HepG2 (cell line): ENCODE measurements at regions not wholly inside any gene's neighbourhood (a gene's known extent, or its start where the extent isn't known, plus 50 kb on each side); places are given as distances from the start of the nearest gene placed in this dataset.

ENCODE experiments used
- ATAC-seq: fragments of 200-7000 bp; cut with Tn5 transposase; 3 replicates; pipeline ENCODE4 v1.9.1; 2020; ENCODE audit warnings: mild to moderate bottlenecking, moderate library complexity
- BruUV-seq: library from RNA; stranded (reverse); fragments of 400-500 nt; replicated peaks from 2 replicates; lab custom pipeline; 2021; lab: Mats Ljungman, UMichigan
- CTCF ChIA-PET: fragments of 300-600 bp; formaldehyde crosslinking; extraction: SDS; loops from one replicate; lab custom pipeline; 2021; ENCODE audit warnings: low total read pairs, inconsistent platforms, low intra/inter-chr PET ratio; lab: Yijun Ruan, JAX
- POLR2A ChIA-PET: fragments of 350-600 bp; sonication (Branson Sonifier 250); formaldehyde crosslinking; loops from one replicate; lab custom pipeline; 2020; ENCODE audit warnings: antibody characterized with exemption, inconsistent platforms; lab: Yijun Ruan, JAX
- DNase-seq: peaks from one replicate; pipeline ENCODE4 v3.0.0-alpha.2; 2015; ENCODE audit warnings: low spot score
- FAIRE-seq: peaks from 3 replicates; lab custom pipeline; 2011; peaks lifted over from hg19 to GRCh38; lab: Jason Lieb, UNC
- H2AFZ ChIP-seq: one replicate; pipeline ENCODE4 v1.6.1; 2011; ENCODE audit warnings: low read length, inconsistent platforms
- H3K27ac ChIP-seq: fragments of 300-600 bp; 3 replicates; pipeline ENCODE4 v1.8.0; 2011; ENCODE audit warnings: mixed run types, mild to moderate bottlenecking, mixed read lengths, low read length, inconsistent platforms; ENCODE audit not compliant: insufficient read depth; ENCODE audit errors: extremely low read length
- H3K27me3 ChIP-seq, 2 experiments: fragments of 200-600 bp in 1 of 2; 2 replicates in 1 of 2; 3 replicates in 1 of 2; pipeline versions ENCODE4 v1.6.0 to v1.8.0; 2011; ENCODE audit warnings: low read length in 2 of 2, mild to moderate bottlenecking in 2 of 2, moderate library complexity in 2 of 2, inconsistent platforms in 1 of 2; ENCODE audit not compliant: insufficient read depth in 2 of 2, control insufficient read depth in 1 of 2
- H3K36me3 ChIP-seq, 2 experiments: fragments of 200-600 bp in 1 of 2; replicated peaks in 1 of 2; 2 replicates in 1 of 2; 3 replicates in 1 of 2; pipeline versions ENCODE4 v1.5.1 to v1.8.0; 2011; ENCODE audit warnings: low read length in 2 of 2, inconsistent platforms in 1 of 2; ENCODE audit not compliant: insufficient read depth in 2 of 2, control insufficient read depth in 1 of 2
- H3K4me1 ChIP-seq: 2 replicates; pipeline ENCODE4 v1.5.1; 2012; ENCODE audit warnings: low read length, inconsistent platforms; ENCODE audit not compliant: insufficient read depth
- H3K4me2 ChIP-seq: 2 replicates; pipeline ENCODE4 v1.6.0; 2011; ENCODE audit warnings: low read depth, low read length, inconsistent platforms
- H3K4me3 ChIP-seq, 3 experiments: fragments of 200-600 bp in 1 of 3; sonication (generic), shearing (Covaris generic) in 1 of 3; replicated peaks in 1 of 3; 2 replicates each; pipeline ENCODE4 v1.5.1; 2011 to 2016; ENCODE audit warnings: low read length in 3 of 3, inconsistent platforms in 2 of 3, low read depth in 2 of 3, mild to moderate bottlenecking in 2 of 3, control low read depth in 1 of 3, mixed read lengths in 1 of 3; ENCODE audit not compliant: insufficient read depth in 1 of 3
- H3K79me2 ChIP-seq: one replicate; pipeline ENCODE4 v1.6.1; 2011; ENCODE audit warnings: low read length, inconsistent platforms; ENCODE audit not compliant: insufficient read depth
- H3K9ac ChIP-seq: 2 replicates; pipeline ENCODE4 v1.6.0; 2011; ENCODE audit warnings: mild to moderate bottlenecking, low read depth, low read length, inconsistent platforms; ENCODE audit not compliant: insufficient read depth
- H3K9me3 ChIP-seq: 2 replicates; pipeline ENCODE4 v1.5.1; 2012; ENCODE audit warnings: mild to moderate bottlenecking, low read length
- H4K20me1 ChIP-seq: 2 replicates; pipeline ENCODE4 v1.6.0; 2011; ENCODE audit warnings: inconsistent platforms, mild to moderate bottlenecking, low read length, moderate library complexity; ENCODE audit not compliant: insufficient read depth
- CHCHD3 ChIP-seq: sonication (generic); formaldehyde crosslinking; IDR thresholded peaks from 2 replicates; pipeline ENCODE4 v1.8.0; 2022; ENCODE audit warnings: mild to moderate bottlenecking, missing genetic modification reagents, moderate library complexity
- ELF4 ChIP-seq: sonication (generic); formaldehyde crosslinking; IDR thresholded peaks from 2 replicates; pipeline ENCODE4 v1.5.0; 2020; ENCODE audit warnings: missing genetic modification reagents, mild to moderate bottlenecking, moderate library complexity, borderline replicate concordance
- FOXK2 ChIP-seq: fragments of 450-650 bp; IDR thresholded peaks from 2 replicates; pipeline ENCODE4 v1.6.1; 2016
- HNRNPL ChIP-seq: fragments of 200-400 bp; formaldehyde crosslinking; IDR thresholded peaks from 2 replicates; pipeline ENCODE4 v1.6.1; 2017; ENCODE audit warnings: mild to moderate bottlenecking, low read depth, low read length
- MAFK ChIP-seq, 2 experiments: IDR thresholded peaks in 1 of 2; conservative IDR thresholded peaks in 1 of 2; 2 replicates each; pipeline ENCODE4 v1.6.1; 2011; ENCODE audit warnings: improper control_type of control experiment in 2 of 2, low read length in 2 of 2
- ZKSCAN8 ChIP-seq: IDR thresholded peaks from 2 replicates; pipeline ENCODE4 v1.6.1; 2016; ENCODE audit warnings: borderline replicate concordance, missing genetic modification reagents, missing compliant biosample characterization
- ZNF138 ChIP-seq: sonication (generic); formaldehyde crosslinking; IDR thresholded peaks from 2 replicates; pipeline ENCODE4 v1.5.0; 2020; ENCODE audit warnings: mild to moderate bottlenecking, low read depth, missing genetic modification reagents
- ZNF329 ChIP-seq: sonication (generic); formaldehyde crosslinking; IDR thresholded peaks from 2 replicates; pipeline ENCODE4 v1.9.0; 2021; ENCODE audit warnings: low read depth, mild to moderate bottlenecking, missing genetic modification reagents
- ZNF367 ChIP-seq: sonication (generic); formaldehyde crosslinking; IDR thresholded peaks from 2 replicates; pipeline ENCODE4 v1.4.0; 2020; ENCODE audit warnings: missing genetic modification reagents, borderline replicate concordance
- ZNF614 ChIP-seq: IDR thresholded peaks from 2 replicates; pipeline ENCODE4 v1.6.1; 2018; ENCODE audit warnings: missing biosample characterization, missing genetic modification reagents, inconsistent platforms, borderline replicate concordance
- WGBS: methylation state at CpG from one replicate; pipeline ENCODE4 v1.1.6; 2017; ENCODE audit warnings: low lambda C conversion rate; 5-methylcytosine and 5-hydroxymethylcytosine counted together
- in situ Hi-C: cut with HindIII; loops from 2 replicates; pipeline ENCODE4 v1.10.0; 2017; ENCODE audit warnings: low pct_unique_long_range_greater_than_20kb; ENCODE audit not compliant: extremely low pct_ligation_motif_present
- intact Hi-C: fragments of 100-400 bp; cut with micrococcal nuclease; formaldehyde crosslinking; loops from one replicate; pipeline ENCODE4 v1.10.0; 2022; ENCODE audit not compliant: unreplicated experiment

- no peaks in the 10 kb centered on the region for H3K4me1 ChIP-seq
- H2AFZ ChIP-seq, result no peak overlapping the region
- intact Hi-C loops, result no loop called here
- TF ChIP-seq MAFK (conservative IDR thresholded peaks at IDR 0.05 in 1 of 2, IDR thresholded peaks at IDR 0.05 in 1 of 2; ENCODE audit: low read length in 2 of 2) (peak in 1 of 2 experiments; percentile 61; a peak in 2 of 4 replicates), ZNF367 (CRISPR knock-in tag) (no peak)
- ChIA-PET CTCF (no interaction called here), POLR2A (no interaction called here)
- DNase-seq, result no peak
- in situ Hi-C loops, result no loop called here
- no peak for ATAC-seq
- H3K79me2 ChIP-seq, result no peaks in the 10 kb centered on the region
- no peak for FAIRE-seq
- no peak overlapping the region for H3K4me3 ChIP-seq
- WGBS, result 5% methylated on average over 4 of the region's 4 CpGs
- no peaks in the 10 kb centered on the region for H3K27me3 ChIP-seq
- no peaks in the 10 kb centered on the region for H4K20me1 ChIP-seq
- H3K27ac ChIP-seq, result no peak overlapping the region
- no peak overlapping the region for H3K9ac ChIP-seq
- no peak overlapping the region for H3K4me2 ChIP-seq
- H3K9me3 ChIP-seq, result no peaks in the 10 kb centered on the region
- H3K36me3 ChIP-seq, result no peaks in the 10 kb centered on the region
- no TSS peak for BruUV-seq
Measured at GRCh38 chr12:78712834-78713481, 151.6 kb upstream of the SYT1 start.

DNA sequence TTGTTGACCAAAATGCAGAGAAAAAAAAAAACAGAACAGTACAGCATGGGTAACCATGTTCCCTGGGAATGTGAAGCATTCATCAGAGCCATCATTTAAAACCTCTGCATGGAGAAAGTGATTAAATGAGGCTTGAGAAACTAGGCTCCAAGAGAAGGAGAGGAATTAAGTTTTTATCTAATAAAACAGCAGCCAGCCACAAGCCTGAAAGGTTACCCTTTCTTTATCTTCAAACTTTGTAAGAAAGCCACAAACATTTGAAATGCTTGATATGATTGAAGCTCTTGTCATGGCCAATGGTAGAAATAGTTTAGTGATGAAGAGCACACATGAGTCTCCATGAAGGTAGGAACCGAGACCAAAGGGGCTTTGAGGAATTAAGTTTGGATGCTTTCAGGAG, 144.9 kb upstream of the SYT1 start:
- intact Hi-C loops, result no loop called here
- Histone ChIP-seq H4K20me1 (no peaks in the 10 kb centered on the region), H3K27me3 (no peaks in the 10 kb centered on the region), H2AFZ (no peak overlapping the region), H3K4me1 (no peaks in the 10 kb centered on the region), H3K36me3 (no peaks in the 10 kb centered on the region)
- FAIRE-seq, result no peak
- CTCF ChIA-PET, result no interaction called here
- no peak for DNase-seq
- in situ Hi-C loops, result no loop called here
- BruUV-seq, result no TSS peak
- TF ChIP-seq HNRNPL, result no peak
- TF ChIP-seq CHCHD3 (CRISPR knock-in tag), result no peak
- no peak for TF ChIP-seq ZNF329 (CRISPR knock-in tag)
- TF ChIP-seq FOXK2, result no peak
- TF ChIP-seq ZNF138, result no peak
- TF ChIP-seq ZNF367 (CRISPR knock-in tag), result no peak
- TF ChIP-seq ELF4 (CRISPR knock-in tag), result no peak
- TF ChIP-seq ZNF614 (CRISPR knock-in tag), result no peak
- TF ChIP-seq ZKSCAN8 (CRISPR knock-in tag), result no peak
- TF ChIP-seq, all 625 proteins: peak for 0
- H3K4me2 ChIP-seq, result no peak overlapping the region
- no peaks in the 10 kb centered on the region for H3K79me2 ChIP-seq
- no peaks in the 10 kb centered on the region for H3K9me3 ChIP-seq
- WGBS, result 0% methylated on average over 1 of the region's 1 CpG
- POLR2A ChIA-PET, result no interaction called here
- no peak overlapping the region for H3K4me3 ChIP-seq
- H3K27ac ChIP-seq, result no peak overlapping the region
- no peak overlapping the region for H3K9ac ChIP-seq
- no peak for ATAC-seq
